Lung microvascular endothelial cell (primary cell): ENCODE measurements at regions not wholly inside any gene's neighbourhood (a gene's known extent, or its start where the extent isn't known, plus 50 kb on each side); places are given as distances from the start of the nearest gene placed in this dataset.
"Not testable (repeated sequence)": the region's sequence is repeated elsewhere in the genome, so short reads cannot be mapped to it uniquely, and the experiment has no call there.

Experiments used
- DNase-seq, 2 donors: peaks; one replicate each; pipeline versions ENCODE4 v3.0.0 to v3.0.0-alpha.2; 2010; ENCODE audit warnings: low read depth in 2 of 2

- DNase-seq = no peak
Observed at GRCh38 chr6:53446151-53446550, 97.4 kb upstream of the ELOVL5 start.

- no peak for DNase-seq
Observed at GRCh38 chr6:53441761-53442160, 93.0 kb upstream of the ELOVL5 start.

GRCh38 chr6:53441035-53441493, 92.3 kb upstream of the ELOVL5 start:
- peak in 1 of 2 donors; percentile 23 for DNase-seq

- DNase-seq = no peak
Observed at GRCh38 chr6:53440336-53440945, 91.7 kb upstream of the ELOVL5 start.

GRCh38 chr6:53439556-53439955, 90.8 kb upstream of the ELOVL5 start:
- peak in 1 of 2 donors; percentile 58 for DNase-seq

GRCh38 chr6:53437557-53438202, 88.9 kb upstream of the ELOVL5 start:
- DNase-seq = peak; percentile 69 to 82

GRCh38 chr6:53436526-53437303, 88.0 kb upstream of the ELOVL5 start:
- no peak for DNase-seq

GRCh38 chr6:53433951-53434285, 85.2 kb upstream of the ELOVL5 start:
- DNase-seq = no peak

- no peak for DNase-seq
Observed at GRCh38 chr6:53433261-53433950, 84.7 kb upstream of the ELOVL5 start.

- DNase-seq = no peak
Observed at GRCh38 chr6:53432318-53433161, 83.8 kb upstream of the ELOVL5 start.

GRCh38 chr6:53431704-53432103, 83.0 kb upstream of the ELOVL5 start:
- DNase-seq = no peak

GRCh38 chr6:53429401-53429800, 80.7 kb upstream of the ELOVL5 start:
- DNase-seq = no peak

- no peak for DNase-seq
Observed at GRCh38 chr6:53428886-53429285, 80.1 kb upstream of the ELOVL5 start.

- no peak for DNase-seq
Observed at GRCh38 chr6:53426667-53427270, 78.0 kb upstream of the ELOVL5 start.

GRCh38 chr6:53426117-53426516, 77.4 kb upstream of the ELOVL5 start:
- no peak for DNase-seq

GRCh38 chr6:53424976-53425718, 76.4 kb upstream of the ELOVL5 start:
- no peak for DNase-seq

- DNase-seq = no peak
Observed at GRCh38 chr6:53424300-53424699, 75.5 kb upstream of the ELOVL5 start.

- not testable (repeated sequence) for DNase-seq
Observed at GRCh38 chr6:53423560-53423959, 74.8 kb upstream of the ELOVL5 start.

GRCh38 chr6:53419026-53419425, 70.3 kb upstream of the ELOVL5 start:
- DNase-seq = no peak

GRCh38 chr6:53418288-53418687, 69.5 kb upstream of the ELOVL5 start:
- DNase-seq = no peak
